Prostate gland (tissue), 2 donors: ENCODE measurements at regions not wholly inside any gene's neighbourhood (a gene's known extent, or its start where the extent isn't known, plus 50 kb on each side); places are given as distances from the start of the nearest gene placed in this dataset.

Source experiments
- POLR2A ChIP-seq: fragments of 450-650 bp; IDR thresholded peaks from one replicate; pipeline ENCODE4 v1.6.1; 2016; ENCODE audit warnings: antibody characterized with exemption, mild to moderate bottlenecking
- TF ChIP-seq, protein P1 (sequence below), 4 experiments: fragments of 200-600 bp in 2 of 4; fragments of 450-650 bp in 2 of 4; sonication (generic) in 2 of 4; IDR thresholded peaks; 1 replicate in 3 of 4; 2 replicates in 1 of 4; pipeline ENCODE4 v1.5.1; 2016 to 2019; ENCODE audit warnings: antibody characterized with exemption in 4 of 4, mild to moderate bottlenecking in 2 of 4, moderate library complexity in 2 of 4

GRCh38 chr1:83693427-83694126 lies 305.4 kb downstream of the TTLL7 start:
- TF ChIP-seq POLR2A, result no peak
- TF ChIP-seq, protein P1, sequence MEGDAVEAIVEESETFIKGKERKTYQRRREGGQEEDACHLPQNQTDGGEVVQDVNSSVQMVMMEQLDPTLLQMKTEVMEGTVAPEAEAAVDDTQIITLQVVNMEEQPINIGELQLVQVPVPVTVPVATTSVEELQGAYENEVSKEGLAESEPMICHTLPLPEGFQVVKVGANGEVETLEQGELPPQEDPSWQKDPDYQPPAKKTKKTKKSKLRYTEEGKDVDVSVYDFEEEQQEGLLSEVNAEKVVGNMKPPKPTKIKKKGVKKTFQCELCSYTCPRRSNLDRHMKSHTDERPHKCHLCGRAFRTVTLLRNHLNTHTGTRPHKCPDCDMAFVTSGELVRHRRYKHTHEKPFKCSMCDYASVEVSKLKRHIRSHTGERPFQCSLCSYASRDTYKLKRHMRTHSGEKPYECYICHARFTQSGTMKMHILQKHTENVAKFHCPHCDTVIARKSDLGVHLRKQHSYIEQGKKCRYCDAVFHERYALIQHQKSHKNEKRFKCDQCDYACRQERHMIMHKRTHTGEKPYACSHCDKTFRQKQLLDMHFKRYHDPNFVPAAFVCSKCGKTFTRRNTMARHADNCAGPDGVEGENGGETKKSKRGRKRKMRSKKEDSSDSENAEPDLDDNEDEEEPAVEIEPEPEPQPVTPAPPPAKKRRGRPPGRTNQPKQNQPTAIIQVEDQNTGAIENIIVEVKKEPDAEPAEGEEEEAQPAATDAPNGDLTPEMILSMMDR (IDR thresholded peaks at IDR 0.05), result no peak
